SK-N-SH (cell line): ENCODE measurements at regions not wholly inside any gene's neighbourhood (a gene's known extent, or its start where the extent isn't known, plus 50 kb on each side); places are given as distances from the start of the nearest gene placed in this dataset.

Experiments used
- CTCF ChIA-PET: fragments of 300-600, 350-600 bp; formaldehyde crosslinking; extraction: SDS; loops from one replicate; lab custom pipeline; 2021; lab: Yijun Ruan, JAX
- POLR2A ChIA-PET: fragments of 350-600 bp; sonication (Branson Sonifier 250); formaldehyde crosslinking; extraction: SDS; loops from one replicate; lab custom pipeline; 2020; ENCODE audit warnings: antibody characterized with exemption, inconsistent platforms; lab: Yijun Ruan, JAX
- DNase-seq: peaks from one replicate; pipeline ENCODE4 v3.0.0; 2012
- H2AFZ ChIP-seq: fragments of 200-600 bp; sonication (generic); 2 replicates; pipeline ENCODE4 v1.8.1; 2016; ENCODE audit warnings: antibody characterized with exemption, mild to moderate bottlenecking, low read depth
- H3F3A ChIP-seq: fragments of 200-600 bp; sonication (generic); replicated peaks from 2 replicates; pipeline ENCODE3; 2016; ENCODE audit warnings: antibody characterized with exemption, mild to moderate bottlenecking; ENCODE audit not compliant: insufficient read depth
- H3K27ac ChIP-seq, 2 experiments: fragments of 200-500 bp in 1 of 2; fragments of 200-600 bp in 1 of 2; sonication (Bioruptor generic) in 1 of 2; sonication (generic), shearing (Covaris generic) in 1 of 2; 2 replicates each; pipeline versions ENCODE4 v1.5.1 to v1.6.1; 2014 to 2016; ENCODE audit warnings: low read depth in 2 of 2, inconsistent platforms in 1 of 2, low read length in 1 of 2, mild to moderate bottlenecking in 1 of 2, mixed read lengths in 1 of 2
- H3K27me3 ChIP-seq: fragments of 200-600 bp; sonication (generic), shearing (Covaris generic); 2 replicates; pipeline ENCODE4 v1.6.1; 2016; ENCODE audit warnings: mixed run types; ENCODE audit not compliant: insufficient read depth
- H3K36me3 ChIP-seq, 2 experiments: fragments of 200-500 bp in 1 of 2; fragments of 200-600 bp in 1 of 2; sonication (Bioruptor generic) in 1 of 2; sonication (generic) in 1 of 2; replicated peaks in 1 of 2; 2 replicates each; pipeline versions ENCODE3 to v1.5.1; 2014 to 2016; ENCODE audit warnings: low read length in 1 of 2, mild to moderate bottlenecking in 1 of 2; ENCODE audit not compliant: insufficient read depth in 2 of 2, control insufficient read depth in 1 of 2
- H3K4me1 ChIP-seq, 2 experiments: fragments of 200-500 bp in 1 of 2; fragments of 200-600 bp in 1 of 2; sonication (Bioruptor generic) in 1 of 2; sonication (generic), shearing (Covaris generic) in 1 of 2; 2 replicates each; pipeline versions ENCODE4 v1.5.1 to v1.6.1; 2014 to 2016; ENCODE audit warnings: low read depth in 1 of 2, low read length in 1 of 2, mixed run types in 1 of 2; ENCODE audit not compliant: insufficient read depth in 2 of 2, control insufficient read depth in 1 of 2
- H3K4me2 ChIP-seq: fragments of 200-600 bp; sonication (generic), shearing (Covaris generic); 2 replicates; pipeline ENCODE4 v1.6.1; 2017; ENCODE audit warnings: mixed run types
- H3K4me3 ChIP-seq, 2 experiments: fragments of 200-500 bp in 1 of 2; fragments of 200-600 bp in 1 of 2; sonication (Bioruptor generic) in 1 of 2; sonication (generic), shearing (Covaris generic) in 1 of 2; 2 replicates each; pipeline versions ENCODE4 v1.5.1 to v1.8.1; 2014 to 2016; ENCODE audit warnings: low read depth in 2 of 2, inconsistent platforms in 1 of 2, low read length in 1 of 2, mild to moderate bottlenecking in 1 of 2, mixed read lengths in 1 of 2, moderate library complexity in 1 of 2
- H3K79me2 ChIP-seq: fragments of 200-600 bp; sonication (generic); 2 replicates; pipeline ENCODE4 v1.8.1; 2017; ENCODE audit warnings: mild to moderate bottlenecking; ENCODE audit not compliant: insufficient read depth
- H3K9ac ChIP-seq: fragments of 200-600 bp; sonication (generic); 2 replicates; pipeline ENCODE4 v1.6.1; 2017; ENCODE audit warnings: mixed run types
- H3K9me2 ChIP-seq: fragments of 200-600 bp; sonication (generic); 2 replicates; pipeline ENCODE4 v1.6.1; 2017; ENCODE audit warnings: mixed run types
- H3K9me3 ChIP-seq: fragments of 200-600 bp; sonication (generic); 2 replicates; pipeline ENCODE4 v1.6.1; 2017; ENCODE audit warnings: mixed run types, mild to moderate bottlenecking, moderate library complexity
- H4K20me1 ChIP-seq: fragments of 200-600 bp; sonication (generic); 2 replicates; pipeline ENCODE4 v1.6.1; 2017; ENCODE audit warnings: mild to moderate bottlenecking, mixed run types; ENCODE audit not compliant: insufficient read depth
- ELF1 ChIP-seq: IDR thresholded peaks from 2 replicates; pipeline ENCODE4 v1.4.0; 2012
- FOSL2 ChIP-seq: IDR thresholded peaks from 2 replicates; pipeline ENCODE4 v1.4.0; 2012; ENCODE audit warnings: low read depth, mild to moderate bottlenecking, moderate library complexity, borderline replicate concordance
- FOXM1 ChIP-seq: IDR thresholded peaks from 2 replicates; pipeline ENCODE4 v1.4.0; 2012; ENCODE audit warnings: low read depth, mild to moderate bottlenecking
- GABPA ChIP-seq: IDR thresholded peaks from 2 replicates; pipeline ENCODE4 v1.4.0; 2012; ENCODE audit warnings: low read depth, mild to moderate bottlenecking
- GATA2 ChIP-seq: sonication (generic); formaldehyde crosslinking; IDR thresholded peaks from 2 replicates; pipeline ENCODE4 v1.5.0; 2020; ENCODE audit warnings: mild to moderate bottlenecking, missing genetic modification reagents
- JUND ChIP-seq: IDR thresholded peaks from 2 replicates; pipeline ENCODE4 v1.4.0; 2012
- NFIC ChIP-seq: IDR thresholded peaks from 2 replicates; pipeline ENCODE4 v1.4.0; 2012; ENCODE audit warnings: borderline replicate concordance
- RFX5 ChIP-seq: IDR thresholded peaks from 2 replicates; pipeline ENCODE4 v1.6.1; 2012; ENCODE audit warnings: mild to moderate bottlenecking, improper control_type of control experiment, low read length
- SIN3A ChIP-seq: IDR thresholded peaks from 2 replicates; pipeline ENCODE4 v1.6.1; 2012; ENCODE audit warnings: low read depth, mild to moderate bottlenecking, low read length, moderate library complexity, borderline replicate concordance
- SMC3 ChIP-seq: IDR thresholded peaks from 2 replicates; pipeline ENCODE4 v1.6.1; 2012; ENCODE audit warnings: low read depth, low read length, improper control_type of control experiment
- TCF12 ChIP-seq: IDR thresholded peaks from 2 replicates; pipeline ENCODE4 v1.4.0; 2012
- TEAD4 ChIP-seq: IDR thresholded peaks from 2 replicates; pipeline ENCODE4 v1.4.0; 2012; ENCODE audit warnings: mild to moderate bottlenecking, borderline replicate concordance; ENCODE audit not compliant: insufficient read depth
- USF2 ChIP-seq: fragments of 150-350 bp; IDR thresholded peaks from 2 replicates; pipeline ENCODE4 v1.6.1; 2017; ENCODE audit warnings: antibody characterized with exemption, low read length, low read depth, borderline replicate concordance
- WGBS: methylation state at CpG from one replicate; pipeline ENCODE4 v1.1.6; 2017; ENCODE audit warnings: low lambda C conversion rate; 5-methylcytosine and 5-hydroxymethylcytosine counted together
- TF ChIP-seq, protein P1 (sequence below): IDR thresholded peaks from 2 replicates; pipeline ENCODE4; 2012
- TF ChIP-seq, protein P2 (sequence below): IDR thresholded peaks from 2 replicates; pipeline ENCODE4 v1.4.0; 2012; ENCODE audit warnings: low read depth, borderline replicate concordance

GRCh38 chr13:34044041-34044440 lies 226.1 kb downstream of the RFC3 start:
- Histone ChIP-seq H3K79me2 (no peaks in the 10 kb centered on the region), H3F3A (peaks cover 5% of the 10 kb centered on the region), H4K20me1 (no peaks in the 10 kb centered on the region), H3K27ac (peak overlapping the region in 1 of 2 experiments; percentile 49; a peak in 2 of 4 replicates), H3K4me1 (no peaks in the 10 kb centered on the region; a peak in 1 of 4 replicates), H3K9me2 (no peaks in the 10 kb centered on the region), H3K27me3 (no peaks in the 10 kb centered on the region), H3K9me3 (no peaks in the 10 kb centered on the region), H3K36me3 (no peaks in the 10 kb centered on the region), H3K4me3 (no peak overlapping the region), H3K4me2 (no peak overlapping the region), H2AFZ (no peak overlapping the region), H3K9ac (no peak overlapping the region)
- no peak for DNase-seq
- CTCF ChIA-PET = no interaction called here
- 50% methylated on average over 2 of the region's 2 CpGs for WGBS
- POLR2A ChIA-PET = no interaction called here
- TF ChIP-seq TCF12 (peak; percentile 28; the same call in 1 of the 2 replicates), FOSL2 (no peak), USF2 (no peak), ELF1 (no peak), JUND (0 out of 2 replicates have a peak, but pooled peaks have one; percentile 4), NFIC (peak; percentile 40; the same call in 1 of the 2 replicates)

GRCh38 chr13:34044660-34045080 lies 226.7 kb downstream of the RFC3 start:
- Histone ChIP-seq H3K4me2 (no peak overlapping the region), H2AFZ (peak overlapping the region; percentile 48), H3K4me1 (no peaks in the 10 kb centered on the region; a peak in 1 of 4 replicates), H4K20me1 (no peaks in the 10 kb centered on the region), H3K36me3 (no peaks in the 10 kb centered on the region), H3K27me3 (no peaks in the 10 kb centered on the region), H3F3A (peaks cover 5% of the 10 kb centered on the region), H3K9me2 (no peaks in the 10 kb centered on the region), H3K4me3 (no peak overlapping the region), H3K9ac (no peak overlapping the region), H3K79me2 (no peaks in the 10 kb centered on the region), H3K27ac (peak overlapping the region in 1 of 2 experiments; percentile 49; a peak in 2 of 4 replicates), H3K9me3 (no peaks in the 10 kb centered on the region)
- ChIA-PET POLR2A (no interaction called here), CTCF (no interaction called here)
- TF ChIP-seq FOSL2 = peak; percentile 69; the same call in 1 of the 2 replicates
- TF ChIP-seq, protein P1, sequence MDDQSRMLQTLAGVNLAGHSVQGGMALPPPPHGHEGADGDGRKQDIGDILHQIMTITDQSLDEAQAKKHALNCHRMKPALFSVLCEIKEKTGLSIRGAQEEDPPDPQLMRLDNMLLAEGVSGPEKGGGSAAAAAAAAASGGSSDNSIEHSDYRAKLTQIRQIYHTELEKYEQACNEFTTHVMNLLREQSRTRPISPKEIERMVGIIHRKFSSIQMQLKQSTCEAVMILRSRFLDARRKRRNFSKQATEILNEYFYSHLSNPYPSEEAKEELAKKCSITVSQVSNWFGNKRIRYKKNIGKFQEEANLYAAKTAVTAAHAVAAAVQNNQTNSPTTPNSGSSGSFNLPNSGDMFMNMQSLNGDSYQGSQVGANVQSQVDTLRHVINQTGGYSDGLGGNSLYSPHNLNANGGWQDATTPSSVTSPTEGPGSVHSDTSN = peak; percentile 46; the same call in 1 of the 2 replicates
- no peak for TF ChIP-seq GATA2
- no peak for TF ChIP-seq SIN3A
- no peak for TF ChIP-seq TEAD4
- TF ChIP-seq RFX5 = no peak
- TF ChIP-seq JUND = peak; percentile 36; the same call in 1 of the 2 replicates
- 0 out of 2 replicates have a peak, but pooled peaks have one; percentile 27 for TF ChIP-seq TCF12
- TF ChIP-seq, protein P2, sequence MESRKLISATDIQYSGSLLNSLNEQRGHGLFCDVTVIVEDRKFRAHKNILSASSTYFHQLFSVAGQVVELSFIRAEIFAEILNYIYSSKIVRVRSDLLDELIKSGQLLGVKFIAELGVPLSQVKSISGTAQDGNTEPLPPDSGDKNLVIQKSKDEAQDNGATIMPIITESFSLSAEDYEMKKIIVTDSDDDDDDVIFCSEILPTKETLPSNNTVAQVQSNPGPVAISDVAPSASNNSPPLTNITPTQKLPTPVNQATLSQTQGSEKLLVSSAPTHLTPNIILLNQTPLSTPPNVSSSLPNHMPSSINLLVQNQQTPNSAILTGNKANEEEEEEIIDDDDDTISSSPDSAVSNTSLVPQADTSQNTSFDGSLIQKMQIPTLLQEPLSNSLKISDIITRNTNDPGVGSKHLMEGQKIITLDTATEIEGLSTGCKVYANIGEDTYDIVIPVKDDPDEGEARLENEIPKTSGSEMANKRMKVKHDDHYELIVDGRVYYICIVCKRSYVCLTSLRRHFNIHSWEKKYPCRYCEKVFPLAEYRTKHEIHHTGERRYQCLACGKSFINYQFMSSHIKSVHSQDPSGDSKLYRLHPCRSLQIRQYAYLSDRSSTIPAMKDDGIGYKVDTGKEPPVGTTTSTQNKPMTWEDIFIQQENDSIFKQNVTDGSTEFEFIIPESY = no peak
- TF ChIP-seq GABPA = no peak
- no peak for TF ChIP-seq FOXM1
- no peak for TF ChIP-seq USF2
- no peak for TF ChIP-seq SMC3
- no peak for DNase-seq
